ENCODE measurements at regions not wholly inside any gene's neighbourhood (a gene's known extent, or its start where the extent isn't known, plus 50 kb on each side); places are given as distances from the start of the nearest gene placed in this dataset.

DNA sequence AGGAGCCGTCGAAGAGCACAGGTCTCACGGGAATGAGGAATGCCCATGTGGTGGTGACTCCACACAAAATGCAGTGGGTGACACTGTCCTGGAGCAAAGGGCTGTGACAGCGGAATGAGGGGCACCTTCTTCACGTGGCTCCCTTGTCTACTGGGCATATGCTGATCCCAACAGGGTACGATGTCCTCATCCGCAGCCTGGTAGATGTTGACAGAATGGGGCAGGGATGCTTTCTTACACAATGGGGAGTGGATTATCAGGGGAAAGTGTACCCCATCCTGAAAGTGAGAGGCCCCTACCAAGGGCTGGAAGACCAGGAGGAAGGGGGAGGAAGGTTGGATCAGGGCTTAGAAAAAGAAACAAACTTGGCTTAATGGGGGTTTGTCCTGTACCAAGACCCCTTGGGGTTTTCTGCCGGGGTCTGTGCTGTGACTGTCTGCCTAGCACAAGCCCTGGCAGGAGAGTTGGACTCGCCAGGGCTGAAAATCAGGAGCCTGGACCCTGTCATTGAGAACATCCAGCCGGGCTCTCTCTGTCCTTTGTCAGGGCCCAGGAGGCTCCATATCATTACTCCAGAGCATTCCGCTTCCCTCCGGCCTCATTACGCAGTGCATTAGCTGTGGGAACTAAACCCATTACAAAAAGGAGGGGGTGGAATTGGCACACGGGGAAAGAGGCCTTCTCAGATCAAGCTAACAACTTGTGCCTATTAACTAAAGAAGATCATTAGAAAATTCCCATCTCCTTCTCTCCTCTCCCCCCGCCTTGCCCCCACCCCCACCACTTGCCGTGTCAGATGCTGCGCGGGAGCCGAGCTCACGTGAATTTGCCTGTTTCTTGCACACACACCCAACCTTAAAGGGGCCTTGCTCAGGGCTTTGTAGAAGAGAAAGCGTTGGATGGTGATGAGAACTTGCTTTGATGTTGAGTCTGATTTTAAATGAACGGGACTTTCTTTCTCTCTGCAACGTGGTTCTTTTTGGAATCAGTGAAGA is 171.8 kb upstream of the PARP11 start:
- TF ChIP-seq CTCF (IDR thresholded peaks at IDR 0.05), result no peak
- TF ChIP-seq POLR2A (IDR thresholded peaks at IDR 0.05), result no peak
- TF ChIP-seq POLR2AphosphoS5 (IDR thresholded peaks at IDR 0.05; ENCODE audit: insufficient read depth in 1 of 2, low read depth in 1 of 2), result no peak
